ENCODE measurements at regions not wholly inside any gene's neighbourhood (a gene's known extent, or its start where the extent isn't known, plus 50 kb on each side); places are given as distances from the start of the nearest gene placed in this dataset.

- no peaks in the 10 kb centered on the region for H3K4me1 Mint-ChIP-seq (ENCODE audit: low read depth)
- no peak overlapping the region for H3K27ac Mint-ChIP-seq
- no peak overlapping the region for H3K4me3 Mint-ChIP-seq
- H3K36me3 Mint-ChIP-seq (ENCODE audit: low read depth), result no peaks in the 10 kb centered on the region
- H3K27me3 Mint-ChIP-seq, result peaks cover 6% of the 10 kb centered on the region
- H3K9me3 Mint-ChIP-seq, result no peaks in the 10 kb centered on the region
These were observed 246.0 kb upstream of the C1orf174 start for GRCh38 chr1:4146101-4146500.

GRCh38 chr1:4146614-4147013 is 246.5 kb upstream of the C1orf174 start:
- Mint-ChIP-seq H3K4me1 (ENCODE audit: low read depth) (no peaks in the 10 kb centered on the region), H3K4me3 (no peak overlapping the region), H3K27ac (no peak overlapping the region), H3K9me3 (no peaks in the 10 kb centered on the region), H3K27me3 (peaks cover 6% of the 10 kb centered on the region), H3K36me3 (ENCODE audit: low read depth) (no peaks in the 10 kb centered on the region)

- Mint-ChIP-seq H3K4me3 (no peak overlapping the region), H3K4me1 (ENCODE audit: low read depth) (no peaks in the 10 kb centered on the region), H3K27me3 (peaks cover 6% of the 10 kb centered on the region), H3K27ac (no peak overlapping the region), H3K36me3 (ENCODE audit: low read depth) (no peaks in the 10 kb centered on the region), H3K9me3 (no peaks in the 10 kb centered on the region)
These were observed 247.4 kb upstream of the C1orf174 start for GRCh38 chr1:4147509-4147908.

GRCh38 chr1:4149281-4149680 is 249.2 kb upstream of the C1orf174 start:
- H3K4me1 Mint-ChIP-seq (ENCODE audit: low read depth), result no peaks in the 10 kb centered on the region
- no peak overlapping the region for H3K4me3 Mint-ChIP-seq
- H3K36me3 Mint-ChIP-seq (ENCODE audit: low read depth), result no peaks in the 10 kb centered on the region
- no peaks in the 10 kb centered on the region for H3K27me3 Mint-ChIP-seq
- H3K9me3 Mint-ChIP-seq, result no peaks in the 10 kb centered on the region
- H3K27ac Mint-ChIP-seq, result no peak overlapping the region

- Mint-ChIP-seq H3K27me3 (no peaks in the 10 kb centered on the region), H3K9me3 (no peaks in the 10 kb centered on the region), H3K4me3 (no peak overlapping the region), H3K4me1 (ENCODE audit: low read depth) (no peaks in the 10 kb centered on the region), H3K27ac (no peak overlapping the region), H3K36me3 (ENCODE audit: low read depth) (no peaks in the 10 kb centered on the region)
These were observed 249.8 kb upstream of the C1orf174 start for GRCh38 chr1:4149831-4150230.

- Mint-ChIP-seq H3K27ac (no peak overlapping the region), H3K27me3 (no peaks in the 10 kb centered on the region), H3K4me1 (ENCODE audit: low read depth) (no peaks in the 10 kb centered on the region), H3K4me3 (no peak overlapping the region), H3K9me3 (no peaks in the 10 kb centered on the region), H3K36me3 (ENCODE audit: low read depth) (no peaks in the 10 kb centered on the region)
These were observed 250.2 kb upstream of the C1orf174 start for GRCh38 chr1:4150262-4150661.

- H3K9me3 Mint-ChIP-seq, result no peaks in the 10 kb centered on the region
- H3K27ac Mint-ChIP-seq, result no peak overlapping the region
- no peaks in the 10 kb centered on the region for H3K27me3 Mint-ChIP-seq
- H3K36me3 Mint-ChIP-seq (ENCODE audit: low read depth), result no peaks in the 10 kb centered on the region
- no peak overlapping the region for H3K4me3 Mint-ChIP-seq
- H3K4me1 Mint-ChIP-seq (ENCODE audit: low read depth), result no peaks in the 10 kb centered on the region
These were observed 252.2 kb upstream of the C1orf174 start for GRCh38 chr1:4152266-4152665.

- H3K4me1 Mint-ChIP-seq (ENCODE audit: low read depth), result no peaks in the 10 kb centered on the region
- H3K9me3 Mint-ChIP-seq, result no peaks in the 10 kb centered on the region
- no peak overlapping the region for H3K27ac Mint-ChIP-seq
- H3K4me3 Mint-ChIP-seq, result no peak overlapping the region
- H3K27me3 Mint-ChIP-seq, result no peaks in the 10 kb centered on the region
- no peaks in the 10 kb centered on the region for H3K36me3 Mint-ChIP-seq (ENCODE audit: low read depth)
These were observed 253.5 kb upstream of the C1orf174 start for GRCh38 chr1:4153571-4153970.

GRCh38 chr1:4156241-4156973 is 256.3 kb upstream of the C1orf174 start:
- Mint-ChIP-seq H3K4me1 (ENCODE audit: low read depth) (no peaks in the 10 kb centered on the region), H3K36me3 (ENCODE audit: low read depth) (no peaks in the 10 kb centered on the region), H3K4me3 (no peak overlapping the region), H3K27me3 (no peaks in the 10 kb centered on the region), H3K9me3 (no peaks in the 10 kb centered on the region), H3K27ac (no peak overlapping the region)

- Mint-ChIP-seq H3K27me3 (peaks cover 3% of the 10 kb centered on the region), H3K36me3 (ENCODE audit: low read depth) (no peaks in the 10 kb centered on the region), H3K4me1 (ENCODE audit: low read depth) (no peaks in the 10 kb centered on the region), H3K9me3 (no peaks in the 10 kb centered on the region), H3K4me3 (no peak overlapping the region), H3K27ac (no peak overlapping the region)
These were observed 260.1 kb upstream of the C1orf174 start for GRCh38 chr1:4160181-4160580.

- Mint-ChIP-seq H3K27ac (no peak overlapping the region), H3K4me3 (no peak overlapping the region), H3K27me3 (peaks cover 6% of the 10 kb centered on the region), H3K9me3 (no peaks in the 10 kb centered on the region), H3K36me3 (ENCODE audit: low read depth) (no peaks in the 10 kb centered on the region), H3K4me1 (ENCODE audit: low read depth) (no peaks in the 10 kb centered on the region)
These were observed 261.4 kb upstream of the C1orf174 start for GRCh38 chr1:4161366-4162006.

- no peaks in the 10 kb centered on the region for H3K9me3 Mint-ChIP-seq
- H3K4me1 Mint-ChIP-seq (ENCODE audit: low read depth), result no peaks in the 10 kb centered on the region
- no peak overlapping the region for H3K27ac Mint-ChIP-seq
- H3K36me3 Mint-ChIP-seq (ENCODE audit: low read depth), result no peaks in the 10 kb centered on the region
- no peak overlapping the region for H3K4me3 Mint-ChIP-seq
- H3K27me3 Mint-ChIP-seq, result peaks cover 9% of the 10 kb centered on the region
These were observed 264.9 kb upstream of the C1orf174 start for GRCh38 chr1:4164965-4165364.

- H3K36me3 Mint-ChIP-seq (ENCODE audit: low read depth), result no peaks in the 10 kb centered on the region
- peaks cover 9% of the 10 kb centered on the region for H3K27me3 Mint-ChIP-seq
- no peaks in the 10 kb centered on the region for H3K4me1 Mint-ChIP-seq (ENCODE audit: low read depth)
- H3K4me3 Mint-ChIP-seq, result no peak overlapping the region
- no peaks in the 10 kb centered on the region for H3K9me3 Mint-ChIP-seq
- no peak overlapping the region for H3K27ac Mint-ChIP-seq
These were observed 265.7 kb upstream of the C1orf174 start for GRCh38 chr1:4165686-4166300.

GRCh38 chr1:4166713-4167112 is 266.6 kb upstream of the C1orf174 start:
- H3K4me1 Mint-ChIP-seq (ENCODE audit: low read depth), result no peaks in the 10 kb centered on the region
- no peaks in the 10 kb centered on the region for H3K9me3 Mint-ChIP-seq
- H3K36me3 Mint-ChIP-seq (ENCODE audit: low read depth), result no peaks in the 10 kb centered on the region
- H3K27me3 Mint-ChIP-seq, result peaks cover 9% of the 10 kb centered on the region
- H3K4me3 Mint-ChIP-seq, result no peak overlapping the region
- no peak overlapping the region for H3K27ac Mint-ChIP-seq

GRCh38 chr1:4169991-4170390 is 269.9 kb upstream of the C1orf174 start:
- Mint-ChIP-seq H3K4me3 (no peak overlapping the region), H3K27me3 (peaks cover 17% of the 10 kb centered on the region), H3K36me3 (ENCODE audit: low read depth) (no peaks in the 10 kb centered on the region), H3K4me1 (ENCODE audit: low read depth) (no peaks in the 10 kb centered on the region), H3K27ac (no peak overlapping the region), H3K9me3 (no peaks in the 10 kb centered on the region)
